Suprapubic skin (tissue), 3 donors: ENCODE measurements at regions not wholly inside any gene's neighbourhood (a gene's known extent, or its start where the extent isn't known, plus 50 kb on each side); places are given as distances from the start of the nearest gene placed in this dataset.

Experiments
- CTCF ChIP-seq, 2 donors: fragments of 200-600 bp in 1 of 2; fragments of 450-650 bp in 1 of 2; sonication (generic) in 1 of 2; IDR thresholded peaks; one replicate each; pipeline ENCODE4 v1.5.1; 2016 to 2019; ENCODE audit warnings: antibody characterized with exemption in 2 of 2, mild to moderate bottlenecking in 1 of 2, moderate library complexity in 1 of 2
- POLR2A ChIP-seq, 2 donors: fragments of 450-650 bp; IDR thresholded peaks; one replicate each; pipeline ENCODE4 v1.6.1; 2017; ENCODE audit warnings: antibody characterized with exemption in 2 of 2, mild to moderate bottlenecking in 2 of 2, moderate library complexity in 2 of 2

GRCh38 chr13:44873461-44873860 lies 115.8 kb downstream of the NUFIP1 start:
- no peak for TF ChIP-seq POLR2A (IDR thresholded peaks at IDR 0.05)
- no peak for TF ChIP-seq CTCF (IDR thresholded peaks at IDR 0.05)
